ENCODE measurements at regions not wholly inside any gene's neighbourhood (a gene's known extent, or its start where the extent isn't known, plus 50 kb on each side); places are given as distances from the start of the nearest gene placed in this dataset.

DNA sequence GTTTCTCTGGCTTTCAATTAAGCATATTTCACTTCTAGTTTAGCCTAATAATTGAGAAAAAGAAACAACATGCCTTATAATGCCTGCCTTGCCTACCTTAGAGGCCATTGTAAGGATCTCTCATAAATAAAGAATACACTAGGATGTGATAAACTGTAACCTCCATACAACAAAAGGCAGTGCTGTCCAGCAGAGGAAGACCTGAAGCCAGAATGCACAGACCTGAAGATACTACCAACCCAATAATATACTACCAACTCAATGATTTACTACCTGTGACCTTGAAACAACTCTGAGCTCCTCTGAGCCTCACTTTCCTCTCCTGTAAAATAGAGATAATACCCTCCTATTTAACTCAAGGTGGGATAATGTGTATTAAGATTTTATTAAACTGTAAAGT lies 361.3 kb downstream of the TTLL7 start:
- no peak overlapping the region for H3K4me3 ChIP-seq
- no peaks in the 10 kb centered on the region for H3K27me3 ChIP-seq (replicated peaks; ENCODE audit: insufficient read depth)
- peaks cover 0 to 19% of the 10 kb centered on the region in 2 donors for H3K4me1 ChIP-seq (ENCODE audit: control insufficient read depth in 1 of 2, low read depth in 2 of 2)
- ATAC-seq (ENCODE audit: insufficient number of reproducible peaks, low FRiP score, low read depth) (no peak), DNase-seq (ENCODE audit: low spot score) (no peak)
- no peaks in the 10 kb centered on the region for H3K9me3 ChIP-seq
- TF ChIP-seq, protein P1, sequence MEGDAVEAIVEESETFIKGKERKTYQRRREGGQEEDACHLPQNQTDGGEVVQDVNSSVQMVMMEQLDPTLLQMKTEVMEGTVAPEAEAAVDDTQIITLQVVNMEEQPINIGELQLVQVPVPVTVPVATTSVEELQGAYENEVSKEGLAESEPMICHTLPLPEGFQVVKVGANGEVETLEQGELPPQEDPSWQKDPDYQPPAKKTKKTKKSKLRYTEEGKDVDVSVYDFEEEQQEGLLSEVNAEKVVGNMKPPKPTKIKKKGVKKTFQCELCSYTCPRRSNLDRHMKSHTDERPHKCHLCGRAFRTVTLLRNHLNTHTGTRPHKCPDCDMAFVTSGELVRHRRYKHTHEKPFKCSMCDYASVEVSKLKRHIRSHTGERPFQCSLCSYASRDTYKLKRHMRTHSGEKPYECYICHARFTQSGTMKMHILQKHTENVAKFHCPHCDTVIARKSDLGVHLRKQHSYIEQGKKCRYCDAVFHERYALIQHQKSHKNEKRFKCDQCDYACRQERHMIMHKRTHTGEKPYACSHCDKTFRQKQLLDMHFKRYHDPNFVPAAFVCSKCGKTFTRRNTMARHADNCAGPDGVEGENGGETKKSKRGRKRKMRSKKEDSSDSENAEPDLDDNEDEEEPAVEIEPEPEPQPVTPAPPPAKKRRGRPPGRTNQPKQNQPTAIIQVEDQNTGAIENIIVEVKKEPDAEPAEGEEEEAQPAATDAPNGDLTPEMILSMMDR (IDR thresholded peaks at IDR 0.05) = no peak
- no peak overlapping the region for H3K27ac ChIP-seq
- H3K36me3 ChIP-seq = no peaks in the 10 kb centered on the region

DNA sequence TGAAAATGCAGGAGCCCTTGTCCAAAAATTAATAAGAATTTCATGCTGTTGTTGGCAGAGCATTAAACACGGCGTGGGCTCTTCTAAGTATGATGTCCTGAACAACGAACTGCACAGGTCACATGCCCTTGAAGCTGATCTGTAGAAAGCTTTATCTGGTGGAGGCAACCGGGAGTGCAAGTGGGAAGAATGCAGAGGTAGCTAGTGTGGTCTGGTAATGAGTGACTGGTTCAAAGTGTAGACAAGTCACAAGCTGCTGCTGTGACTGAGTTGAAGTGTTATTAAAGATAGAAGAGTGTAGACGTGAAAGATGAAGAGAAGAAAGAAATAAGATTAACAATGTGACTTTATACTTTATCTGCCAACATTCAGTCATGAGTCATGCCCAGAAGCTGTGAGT lies 361.9 kb downstream of the TTLL7 start:
- TF ChIP-seq, protein P1 (IDR thresholded peaks at IDR 0.05) = no peak
- DNase-seq (ENCODE audit: low spot score) (no peak), ATAC-seq (ENCODE audit: insufficient number of reproducible peaks, low FRiP score, low read depth) (no peak)
- Histone ChIP-seq H3K4me1 (ENCODE audit: control insufficient read depth in 1 of 2, low read depth in 2 of 2) (peaks cover 0 to 14% of the 10 kb centered on the region in 2 donors), H3K4me3 (no peak overlapping the region), H3K27ac (no peak overlapping the region), H3K27me3 (replicated peaks; ENCODE audit: insufficient read depth) (no peaks in the 10 kb centered on the region), H3K36me3 (no peaks in the 10 kb centered on the region), H3K9me3 (no peaks in the 10 kb centered on the region)

DNA sequence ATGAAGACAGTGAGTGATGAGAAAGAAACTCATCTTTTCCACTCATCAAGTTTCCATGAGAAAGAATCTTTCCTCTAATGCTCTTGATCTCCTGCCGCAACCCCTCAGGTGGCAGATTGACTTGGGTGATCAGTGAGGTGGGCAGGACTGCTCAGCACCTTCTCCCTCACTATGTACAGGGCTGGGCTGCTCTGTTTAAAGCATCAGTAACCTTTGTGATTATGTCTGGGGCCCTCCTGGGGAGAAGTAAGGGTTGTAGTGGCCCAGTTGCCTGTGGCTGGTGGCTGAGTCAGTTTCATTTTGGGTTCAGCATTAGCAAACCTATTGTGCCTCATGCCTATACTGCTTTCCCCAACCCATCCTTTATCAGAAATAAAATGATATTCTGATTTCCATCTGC lies 366.0 kb downstream of the TTLL7 start:
- Histone ChIP-seq H3K9me3 (no peaks in the 10 kb centered on the region), H3K4me3 (no peak overlapping the region), H3K36me3 (no peaks in the 10 kb centered on the region), H3K27me3 (replicated peaks; ENCODE audit: insufficient read depth) (no peaks in the 10 kb centered on the region), H3K27ac (no peak overlapping the region), H3K4me1 (ENCODE audit: control insufficient read depth in 1 of 2, low read depth in 2 of 2) (no peaks in the 10 kb centered on the region)
- TF ChIP-seq, protein P1 (IDR thresholded peaks at IDR 0.05) = no peak
- DNase-seq (ENCODE audit: low spot score) (no peak), ATAC-seq (ENCODE audit: insufficient number of reproducible peaks, low FRiP score, low read depth) (no peak)

DNA sequence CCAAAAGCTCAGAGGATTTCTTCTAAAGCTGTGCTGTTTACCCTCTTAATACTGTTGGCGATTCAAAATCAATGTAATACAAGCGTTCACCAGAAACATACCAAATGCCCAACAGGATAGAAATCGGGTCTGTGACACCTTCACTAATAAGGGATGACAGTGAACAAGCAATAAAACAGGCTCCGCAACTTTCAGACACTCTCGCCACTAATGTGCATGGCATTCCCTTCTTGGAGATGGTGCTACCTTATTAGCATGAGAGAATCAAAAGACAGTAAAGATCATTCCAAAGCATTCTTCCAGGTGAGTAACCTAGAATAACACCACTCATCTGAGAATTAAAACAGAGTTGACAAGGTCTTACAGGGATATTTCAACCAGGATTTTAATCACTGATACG lies 367.1 kb downstream of the TTLL7 start:
- Histone ChIP-seq H3K4me3 (no peak overlapping the region), H3K9me3 (no peaks in the 10 kb centered on the region), H3K4me1 (ENCODE audit: control insufficient read depth in 1 of 2, low read depth in 2 of 2) (no peaks in the 10 kb centered on the region), H3K27me3 (replicated peaks; ENCODE audit: insufficient read depth) (no peaks in the 10 kb centered on the region), H3K36me3 (no peaks in the 10 kb centered on the region), H3K27ac (no peak overlapping the region)
- ATAC-seq (ENCODE audit: insufficient number of reproducible peaks, low FRiP score, low read depth) = no peak
- TF ChIP-seq, protein P1 (IDR thresholded peaks at IDR 0.05) = no peak
- DNase-seq (ENCODE audit: low spot score) = no peak

DNA sequence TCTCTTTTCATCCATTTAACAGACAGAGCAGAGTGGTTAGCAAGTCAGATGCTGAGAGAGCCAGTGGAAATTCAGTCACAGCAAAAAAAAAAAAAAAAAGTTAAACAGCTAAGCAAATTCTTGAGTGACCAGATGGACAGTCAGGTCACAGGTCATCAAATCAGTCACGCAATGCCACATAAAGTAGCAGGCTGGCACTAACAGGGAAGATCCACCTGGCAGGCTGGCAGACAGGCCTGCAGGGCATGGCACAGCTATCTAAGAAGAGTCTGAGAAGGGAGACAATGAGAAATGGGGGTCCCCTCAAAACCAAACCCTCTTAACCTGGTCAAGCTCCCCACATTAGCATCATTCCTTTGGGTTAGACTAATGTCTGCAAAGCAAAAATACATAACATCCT lies 371.9 kb downstream of the TTLL7 start:
- no peak for DNase-seq (ENCODE audit: low spot score)
- H3K27ac ChIP-seq = no peak overlapping the region
- TF ChIP-seq, protein P1 (IDR thresholded peaks at IDR 0.05) = no peak

More for the DNA sequence above, 371.9 kb downstream of the TTLL7 start:
- Histone ChIP-seq H3K4me3 (no peak overlapping the region), H3K27me3 (replicated peaks; ENCODE audit: insufficient read depth) (no peaks in the 10 kb centered on the region), H3K36me3 (no peaks in the 10 kb centered on the region), H3K4me1 (ENCODE audit: control insufficient read depth in 1 of 2, low read depth in 2 of 2) (no peaks in the 10 kb centered on the region), H3K9me3 (no peaks in the 10 kb centered on the region)
- no peak for ATAC-seq (ENCODE audit: insufficient number of reproducible peaks, low FRiP score, low read depth)

Measured in thoracic aorta (tissue), 2 donors.